ENCODE measurements at regions not wholly inside any gene's neighbourhood (a gene's known extent, or its start where the extent isn't known, plus 50 kb on each side); places are given as distances from the start of the nearest gene placed in this dataset.

- peaks cover 1% of the 10 kb centered on the region; the same call in 1 of the 2 replicates for H3K23me2 ChIP-seq (ENCODE audit: low read depth, low read length)
- no peaks in the 10 kb centered on the region; a peak in 1 of 8 replicates for H3K36me3 ChIP-seq (ENCODE audit: control insufficient read depth in 2 of 4, insufficient read depth in 4 of 4, low read length in 3 of 4)
- 0 out of 2 replicates have a peak, but pooled peaks cover 2% of the 10 kb centered on the region for H3K79me1 ChIP-seq (ENCODE audit: low read depth, low read length)
- 0 out of 2 replicates have a peak overlapping the region, but pooled peaks have one; percentile 61 for H2BK20ac ChIP-seq (ENCODE audit: low read length)
- H3K56ac ChIP-seq (replicated peaks; ENCODE audit: insufficient read length, low read depth, low read length) = no peak overlapping the region
- ChIA-PET CTCF (ENCODE audit: partially characterized antibody) (interaction anchor here (1.2 to 1.5 kb wide), 4 partner anchors 12 to 129 kb away, joined by 3 read pairs; no protein-coding TSS in a partner anchor), POLR2A (ENCODE audit: partially characterized antibody) (no interaction called here)
- DNase-seq (ENCODE audit: low read depth in 1 of 2, low spot score in 2 of 2) = no peak
- peak overlapping the region; percentile 62 for H3K14ac ChIP-seq (ENCODE audit: insufficient read length)
- H4K91ac ChIP-seq (replicated peaks; ENCODE audit: insufficient read length, low read length) = peak overlapping the region; percentile 89
- no peaks in the 10 kb centered on the region for H3K79me2 ChIP-seq (ENCODE audit: control insufficient read depth in 1 of 2, insufficient read depth in 2 of 2, low read length in 2 of 2)
- no peak overlapping the region for H3K27ac ChIP-seq (ENCODE audit: low read depth, low read length)
- no peak overlapping the region for H3K9ac ChIP-seq (replicated peaks in 1 of 4; ENCODE audit: extremely low read depth in 1 of 4, low read depth in 3 of 4, low read length in 3 of 4)
- H3K9me3 ChIP-seq (ENCODE audit: insufficient read depth in 2 of 2, low read depth in 1 of 2, low read length in 1 of 2) = peaks cover 0 to under 1% of the 10 kb centered on the region in 2 experiments; a peak in 1 of 4 replicates
- no peak overlapping the region; the same call in 1 of the 2 replicates for H3K18ac ChIP-seq (ENCODE audit: extremely low read depth, low read length)
- WGBS, 2 experiments (ENCODE audit: extremely low coverage in 1 of 2, insufficient coverage in 1 of 2, insufficient read length in 1 of 2, insufficient replicate concordance in 2 of 2, low coverage in 1 of 2, low lambda C conversion rate in 2 of 2, missing lambda C conversion rate in 1 of 2) = 91% methylated on average over 21 of the region's 21 CpGs; no CpG with 5 or more reads in 1 of the 2 experiments
- no peak for FAIRE-seq
- no peaks in the 10 kb centered on the region; a peak in 1 of 7 replicates for H3K4me1 ChIP-seq (replicated peaks in 1 of 4; ENCODE audit: control insufficient read depth in 3 of 4, insufficient read depth in 4 of 4, low read length in 3 of 4)
- no peak overlapping the region for H3K4me3 ChIP-seq (ENCODE audit: extremely low read depth in 1 of 4, insufficient read depth in 2 of 4, low read depth in 3 of 4, low read length in 4 of 4)
- H2BK15ac ChIP-seq (ENCODE audit: low read length) = peak overlapping the region; percentile 99
- H4K20me1 ChIP-seq (replicated peaks in 1 of 2; ENCODE audit: control insufficient read depth in 1 of 2, insufficient read depth in 2 of 2, low read length in 2 of 2) = no peaks in the 10 kb centered on the region
- H4K5ac ChIP-seq (ENCODE audit: insufficient read length, low read depth, low read length) = no peak overlapping the region
- no peak overlapping the region for H3K4me2 ChIP-seq (ENCODE audit: insufficient read depth in 1 of 2, low read depth in 2 of 2, low read length in 2 of 2)
- no peak overlapping the region for H3K23ac ChIP-seq (ENCODE audit: insufficient read length)
- no peak overlapping the region for H4K8ac ChIP-seq (ENCODE audit: extremely low read depth, insufficient read depth, low read length)
- peak overlapping the region; percentile 71 for H3K4ac ChIP-seq (replicated peaks; ENCODE audit: insufficient read length, low read depth, low read length)
- TF ChIP-seq RFX5 (IDR thresholded peaks at IDR 0.05; ENCODE audit: borderline replicate concordance, low read depth, low read length) = no peak
- TF ChIP-seq CREB1 (IDR thresholded peaks at IDR 0.05) = no peak
- no peak for TF ChIP-seq TEAD4 (IDR thresholded peaks at IDR 0.05; ENCODE audit: low read depth, low read length)
- TF ChIP-seq JUND (IDR thresholded peaks at IDR 0.05; ENCODE audit: low read length) = no peak
- TF ChIP-seq POLR2AphosphoS5 (IDR thresholded peaks at IDR 0.05; ENCODE audit: low read depth, low read length) = no peak
- 0 out of 2 replicates have a peak overlapping the region, but pooled peaks have one; percentile 78 for H2BK5ac ChIP-seq (ENCODE audit: low read depth, low read length)
- peak overlapping the region; percentile 60; the same call in 1 of the 2 replicates for H2BK12ac ChIP-seq (ENCODE audit: low read depth, low read length)
- peak overlapping the region; percentile 65 for H2AK5ac ChIP-seq (ENCODE audit: low read depth, low read length)
- H2BK120ac ChIP-seq (replicated peaks; ENCODE audit: low read depth, low read length) = no peak overlapping the region
- no peaks in the 10 kb centered on the region for H3K27me3 ChIP-seq (replicated peaks in 1 of 4; ENCODE audit: control insufficient read depth in 3 of 4, extremely low read depth in 1 of 4, insufficient read depth in 3 of 4, low read length in 3 of 4)
- H2AFZ ChIP-seq (ENCODE audit: low read length) = no peak overlapping the region
These were observed 167.0 kb downstream of the ERMARD start for GRCh38 chr6:169918239-169918953.

Measured in H1 (cell line).